ENCODE measurements at regions not wholly inside any gene's neighbourhood (a gene's known extent, or its start where the extent isn't known, plus 50 kb on each side); places are given as distances from the start of the nearest gene placed in this dataset.

DNA sequence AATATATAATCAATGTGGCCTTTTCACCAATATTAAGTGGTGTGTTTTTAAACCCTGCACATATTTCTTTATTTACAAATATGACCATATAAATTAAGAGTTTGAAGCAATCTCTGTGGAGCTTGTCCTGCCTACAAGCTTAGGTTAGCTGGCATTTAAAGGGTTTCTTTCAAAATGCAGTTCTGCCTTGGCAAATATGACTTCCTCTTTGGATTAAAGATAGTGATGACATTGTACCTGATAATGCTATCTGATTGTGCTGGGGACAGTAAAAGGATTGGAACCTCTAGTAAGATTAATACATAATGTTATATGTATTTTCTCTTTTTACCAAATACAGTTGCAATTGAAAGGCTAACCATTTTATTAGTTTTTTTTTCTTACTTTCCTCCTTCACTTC is 249.1 kb downstream of the OTOL1 start:
- Histone ChIP-seq H3K4me3 (ENCODE audit: extremely low read depth, insufficient read depth, low read length, poor library complexity, severe bottlenecking) (no peak overlapping the region), H3K36me3 (ENCODE audit: control insufficient read depth, insufficient read depth, low read length) (no peaks in the 10 kb centered on the region), H3K27ac (ENCODE audit: low read depth, low read length, severe bottlenecking) (no peak overlapping the region), H3K4me1 (ENCODE audit: control insufficient read depth, insufficient read depth, low read length, poor library complexity, severe bottlenecking) (no peaks in the 10 kb centered on the region), H3K9me3 (ENCODE audit: control insufficient read depth, low read length) (peaks cover 3% of the 10 kb centered on the region)

DNA sequence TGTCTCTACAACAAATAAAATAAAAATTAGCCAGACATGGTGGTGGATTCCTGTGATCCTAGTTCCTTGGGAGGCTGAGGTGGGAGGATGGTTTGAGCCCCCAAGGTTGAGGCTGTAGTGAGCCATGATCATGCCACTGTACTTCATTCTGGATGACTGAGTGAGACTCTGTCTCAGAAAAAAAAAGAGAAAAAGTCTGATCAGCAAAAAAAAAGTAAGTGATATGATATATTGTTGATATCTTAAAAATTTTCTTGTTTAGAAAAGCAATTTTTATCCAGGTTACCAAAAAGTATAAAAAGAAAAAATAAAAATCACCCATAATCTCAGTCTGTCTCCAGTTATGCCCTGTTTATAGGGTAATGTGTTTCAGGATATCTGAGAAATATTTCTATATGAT is 251.4 kb downstream of the OTOL1 start:
- Histone ChIP-seq H3K4me3 (ENCODE audit: extremely low read depth, insufficient read depth, low read length, poor library complexity, severe bottlenecking) (no peak overlapping the region), H3K4me1 (ENCODE audit: control insufficient read depth, insufficient read depth, low read length, poor library complexity, severe bottlenecking) (no peaks in the 10 kb centered on the region), H3K36me3 (ENCODE audit: control insufficient read depth, insufficient read depth, low read length) (no peaks in the 10 kb centered on the region), H3K27ac (ENCODE audit: low read depth, low read length, severe bottlenecking) (no peak overlapping the region), H3K9me3 (ENCODE audit: control insufficient read depth, low read length) (peaks cover 3% of the 10 kb centered on the region)

DNA sequence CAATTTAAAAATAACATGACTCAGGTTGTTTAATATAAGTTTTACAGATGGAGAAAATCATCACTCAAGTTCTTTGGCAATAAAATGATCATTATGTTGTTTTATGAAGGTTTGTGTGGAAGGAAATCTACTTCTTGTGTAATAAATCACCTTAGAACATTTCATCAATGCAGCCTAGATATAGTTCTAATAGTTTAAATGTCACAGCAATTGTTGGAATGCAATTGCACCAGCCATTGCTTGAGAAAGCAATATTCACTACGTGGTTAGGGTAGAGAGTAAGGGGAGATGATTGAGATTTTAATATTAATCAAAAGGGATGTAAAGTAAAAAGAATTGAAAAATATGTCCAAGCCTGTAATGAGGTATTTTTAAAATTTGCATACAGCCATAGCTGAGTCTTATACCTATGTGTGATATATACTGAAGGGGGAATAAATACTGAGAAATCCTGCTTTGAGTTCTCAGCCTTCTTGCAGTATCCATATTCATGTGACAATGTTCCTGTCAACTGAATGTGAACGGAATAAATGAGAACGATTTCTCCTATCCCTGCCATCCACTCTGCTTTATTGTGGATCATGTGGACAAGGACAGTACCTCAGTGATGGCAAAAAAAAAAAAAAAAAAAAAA is 257.9 kb downstream of the OTOL1 start:
- no peak overlapping the region for H3K27ac ChIP-seq (ENCODE audit: low read depth, low read length, severe bottlenecking)
- no peaks in the 10 kb centered on the region for H3K36me3 ChIP-seq (ENCODE audit: control insufficient read depth, insufficient read depth, low read length)
- 83 to 100% methylated on average over 1 of the region's 3 CpGs for WGBS, 2 experiments (ENCODE audit: insufficient coverage in 2 of 2)
- no peaks in the 10 kb centered on the region for H3K4me1 ChIP-seq (ENCODE audit: control insufficient read depth, insufficient read depth, low read length, poor library complexity, severe bottlenecking)
- no peaks in the 10 kb centered on the region for H3K9me3 ChIP-seq (ENCODE audit: control insufficient read depth, low read length)
- no peak overlapping the region for H3K4me3 ChIP-seq (ENCODE audit: extremely low read depth, insufficient read depth, low read length, poor library complexity, severe bottlenecking)

DNA sequence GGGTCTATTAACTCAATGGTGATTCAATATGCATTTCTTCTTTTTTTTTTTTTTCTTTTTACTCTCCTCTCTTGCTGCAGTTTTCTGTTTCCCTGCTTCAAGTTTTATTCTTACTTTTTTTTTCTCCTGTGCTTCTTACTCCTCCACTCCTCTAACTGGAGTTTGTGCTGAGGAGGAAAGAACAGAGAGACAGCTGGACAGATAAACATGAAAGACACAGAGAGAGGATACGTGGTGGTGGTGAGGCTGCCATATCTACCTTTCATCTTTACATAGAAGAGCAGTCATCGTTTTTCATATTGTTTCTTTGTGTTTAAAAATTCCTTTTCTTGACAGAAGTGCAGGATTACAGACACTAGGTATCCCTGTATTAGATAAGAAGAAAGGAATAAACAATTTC is 262.8 kb downstream of the OTOL1 start:
- WGBS, 2 experiments (ENCODE audit: insufficient coverage in 2 of 2) = no CpG with 5 or more reads among the region's 2 CpGs
- Histone ChIP-seq H3K9me3 (ENCODE audit: control insufficient read depth, low read length) (no peaks in the 10 kb centered on the region), H3K27ac (ENCODE audit: low read depth, low read length, severe bottlenecking) (no peak overlapping the region), H3K4me1 (ENCODE audit: control insufficient read depth, insufficient read depth, low read length, poor library complexity, severe bottlenecking) (no peaks in the 10 kb centered on the region), H3K4me3 (ENCODE audit: extremely low read depth, insufficient read depth, low read length, poor library complexity, severe bottlenecking) (no peak overlapping the region), H3K36me3 (ENCODE audit: control insufficient read depth, insufficient read depth, low read length) (no peaks in the 10 kb centered on the region)

DNA sequence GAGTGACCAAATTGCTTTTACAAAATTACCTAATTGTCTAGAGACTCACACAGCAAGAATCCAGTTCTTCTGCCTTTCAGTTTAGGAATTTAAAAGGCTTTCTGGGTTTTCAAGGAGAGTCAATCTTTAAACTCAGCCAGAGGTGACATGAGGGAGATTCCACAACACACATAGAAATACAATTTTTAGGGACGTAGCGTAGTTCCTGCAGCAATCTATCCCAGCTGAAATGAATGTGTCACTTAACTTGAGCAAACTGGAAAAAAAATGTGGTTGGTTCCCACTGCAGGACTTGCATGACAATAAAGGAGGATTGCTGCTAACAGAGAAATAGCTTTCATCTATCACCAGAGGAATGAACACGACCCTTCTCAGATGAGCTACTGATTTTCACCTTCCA is 269.7 kb downstream of the OTOL1 start:
- no peaks in the 10 kb centered on the region for H3K36me3 ChIP-seq (ENCODE audit: control insufficient read depth, insufficient read depth, low read length)
- H3K9me3 ChIP-seq (ENCODE audit: control insufficient read depth, low read length) = no peaks in the 10 kb centered on the region
- H3K27ac ChIP-seq (ENCODE audit: low read depth, low read length, severe bottlenecking) = no peak overlapping the region
- H3K4me1 ChIP-seq (ENCODE audit: control insufficient read depth, insufficient read depth, low read length, poor library complexity, severe bottlenecking) = no peaks in the 10 kb centered on the region
- 75% methylated on average over 2 of the region's 3 CpGs; no CpG with 5 or more reads in 1 of the 2 experiments for WGBS, 2 experiments (ENCODE audit: insufficient coverage in 2 of 2)
- H3K4me3 ChIP-seq (ENCODE audit: extremely low read depth, insufficient read depth, low read length, poor library complexity, severe bottlenecking) = no peak overlapping the region

DNA sequence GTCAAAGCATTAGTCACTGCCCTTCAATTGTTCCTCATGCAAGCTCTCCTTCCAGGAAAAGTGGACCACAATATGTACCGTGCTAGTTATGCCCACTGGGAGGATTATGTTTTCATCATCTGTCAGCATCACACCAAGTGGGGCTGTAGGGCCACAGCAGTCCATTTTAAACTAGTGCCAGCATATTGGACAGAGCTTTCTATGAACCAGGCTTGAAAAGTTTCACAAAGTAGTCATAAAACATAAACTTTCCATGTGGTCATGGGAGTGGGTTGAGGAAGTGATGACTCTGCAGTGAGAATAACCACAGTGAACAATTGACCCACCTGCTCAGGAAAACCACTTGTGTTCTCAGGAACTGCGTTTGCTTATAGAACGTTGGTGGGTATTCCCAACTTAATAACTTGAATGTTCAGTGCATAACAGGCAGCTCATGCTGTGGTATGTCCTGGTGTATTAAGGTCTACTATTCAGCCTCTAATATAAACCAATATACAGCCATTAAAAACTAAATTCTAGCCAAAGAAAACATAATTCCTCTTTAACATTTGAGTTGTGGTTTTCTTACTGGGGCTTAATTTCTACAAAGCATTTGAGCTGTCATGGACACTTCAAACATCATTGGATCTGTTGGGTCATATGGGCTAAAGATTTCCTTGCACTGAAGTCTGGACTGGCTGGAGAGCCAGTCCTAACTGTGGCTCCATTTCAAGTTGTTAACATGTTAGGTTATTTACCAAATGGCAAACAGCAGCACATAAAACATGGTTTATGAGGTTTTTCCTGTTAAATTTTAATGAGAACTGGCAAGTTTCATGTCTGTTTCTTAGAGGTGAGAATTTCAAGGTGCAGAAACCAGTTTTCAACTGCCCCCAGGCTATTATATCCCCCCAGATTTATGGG is 274.1 kb downstream of the OTOL1 start:
- no peaks in the 10 kb centered on the region for H3K4me1 ChIP-seq (ENCODE audit: control insufficient read depth, insufficient read depth, low read length, poor library complexity, severe bottlenecking)
- no peak overlapping the region for H3K4me3 ChIP-seq (ENCODE audit: extremely low read depth, insufficient read depth, low read length, poor library complexity, severe bottlenecking)
- no peaks in the 10 kb centered on the region for H3K9me3 ChIP-seq (ENCODE audit: control insufficient read depth, low read length)
- no peaks in the 10 kb centered on the region for H3K36me3 ChIP-seq (ENCODE audit: control insufficient read depth, insufficient read depth, low read length)
- no peak overlapping the region for H3K27ac ChIP-seq (ENCODE audit: low read depth, low read length, severe bottlenecking)
- WGBS, 2 experiments (ENCODE audit: insufficient coverage in 2 of 2) = 61 to 100% methylated on average over 1 to 3 of the region's 3 CpGs

DNA sequence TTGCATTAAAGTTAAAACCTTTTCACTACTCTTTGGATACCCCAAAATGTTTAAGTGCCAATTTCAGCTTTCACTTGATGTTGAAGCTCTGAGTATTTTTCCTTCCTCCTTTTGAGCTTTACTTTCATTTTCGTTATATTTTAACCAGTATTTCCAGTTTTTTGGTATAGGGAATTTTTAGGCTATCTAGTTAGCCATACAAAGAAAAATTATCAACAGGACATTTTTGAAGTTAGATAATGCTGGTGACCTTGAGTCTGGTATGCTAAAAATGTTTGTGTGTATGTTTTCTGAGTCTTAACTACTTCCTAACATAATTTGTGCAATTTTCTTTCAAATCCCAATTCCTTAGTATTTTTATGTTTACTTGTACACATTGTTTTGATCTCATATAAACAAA is 284.8 kb downstream of the OTOL1 start:
- no CpG with 5 or more reads among the region's 1 CpG for WGBS, 2 experiments (ENCODE audit: insufficient coverage in 2 of 2)

DNA sequence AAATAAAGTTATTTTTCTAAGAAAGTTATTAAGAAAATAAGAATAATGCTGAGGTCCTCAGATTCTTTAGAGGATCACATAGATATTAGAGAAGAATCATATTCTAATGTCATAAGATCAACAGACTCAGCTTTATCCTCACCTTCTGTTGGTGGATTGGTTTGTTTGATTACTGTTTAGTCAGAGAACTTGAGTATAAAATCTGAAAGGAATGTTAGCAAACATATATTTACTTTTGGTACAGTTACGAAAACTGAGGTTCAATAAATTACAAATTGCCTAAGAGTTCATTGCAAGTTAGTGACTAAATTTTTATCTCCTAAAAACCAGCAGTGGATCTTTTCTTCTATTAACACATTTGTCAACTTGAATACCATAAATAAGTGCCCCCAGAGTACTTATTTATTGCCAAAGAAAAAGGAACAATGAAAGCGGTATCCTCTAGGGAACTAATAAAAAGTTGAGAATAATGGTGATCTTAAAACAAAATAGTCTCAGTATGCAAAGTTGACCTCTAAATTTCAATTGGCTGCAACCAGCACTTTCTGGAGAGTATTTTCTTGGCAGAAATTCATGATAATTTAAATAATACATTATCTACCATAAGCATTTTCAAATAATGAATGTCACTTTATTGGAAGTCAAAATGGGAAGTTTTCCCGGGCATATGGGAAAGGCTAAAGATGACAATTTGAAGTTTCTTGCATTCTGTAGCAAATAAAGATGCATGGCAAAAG is 296.8 kb downstream of the OTOL1 start:
- H3K36me3 ChIP-seq (ENCODE audit: control insufficient read depth, insufficient read depth, low read length) = no peaks in the 10 kb centered on the region
- no peak overlapping the region for H3K27ac ChIP-seq (ENCODE audit: low read depth, low read length, severe bottlenecking)
- H3K9me3 ChIP-seq (ENCODE audit: control insufficient read depth, low read length) = no peaks in the 10 kb centered on the region
- no peaks in the 10 kb centered on the region for H3K4me1 ChIP-seq (ENCODE audit: control insufficient read depth, insufficient read depth, low read length, poor library complexity, severe bottlenecking)
- WGBS, 2 experiments (ENCODE audit: insufficient coverage in 2 of 2) = 100% methylated on average over 1 of the region's 3 CpGs; no CpG with 5 or more reads in 1 of the 2 experiments
- H3K4me3 ChIP-seq (ENCODE audit: extremely low read depth, insufficient read depth, low read length, poor library complexity, severe bottlenecking) = no peak overlapping the region

More for the DNA sequence above, 284.8 kb downstream of the OTOL1 start:
- Histone ChIP-seq H3K4me1 (ENCODE audit: control insufficient read depth, insufficient read depth, low read length, poor library complexity, severe bottlenecking) (no peaks in the 10 kb centered on the region), H3K27ac (ENCODE audit: low read depth, low read length, severe bottlenecking) (no peak overlapping the region), H3K36me3 (ENCODE audit: control insufficient read depth, insufficient read depth, low read length) (no peaks in the 10 kb centered on the region), H3K9me3 (ENCODE audit: control insufficient read depth, low read length) (no peaks in the 10 kb centered on the region), H3K4me3 (ENCODE audit: extremely low read depth, insufficient read depth, low read length, poor library complexity, severe bottlenecking) (no peak overlapping the region)

DNA sequence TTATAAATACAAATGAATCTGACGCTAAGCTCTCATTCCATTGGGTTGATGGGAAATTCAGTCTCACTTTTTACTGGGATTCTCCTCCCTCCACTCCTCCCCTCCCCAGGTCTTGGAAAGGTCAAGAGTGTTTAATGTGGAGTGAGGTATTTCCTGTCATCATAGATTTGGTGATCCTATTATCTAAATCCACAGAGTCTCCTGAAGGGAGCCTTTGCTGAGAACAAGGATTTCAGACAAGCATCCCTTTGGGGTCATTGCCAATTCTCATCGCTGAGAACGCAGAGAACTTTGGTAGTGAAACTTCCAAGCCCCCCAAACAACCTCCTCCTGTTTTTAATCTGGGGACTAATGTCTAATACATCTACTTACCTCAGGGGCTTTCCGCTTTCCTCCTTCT is 297.9 kb downstream of the OTOL1 start:
- H3K4me3 ChIP-seq (ENCODE audit: extremely low read depth, insufficient read depth, low read length, poor library complexity, severe bottlenecking) = no peak overlapping the region
- no peak overlapping the region for H3K27ac ChIP-seq (ENCODE audit: low read depth, low read length, severe bottlenecking)
- WGBS, 2 experiments (ENCODE audit: insufficient coverage in 2 of 2) = 85 to 100% methylated on average over 2 of the region's 4 CpGs
- H3K36me3 ChIP-seq (ENCODE audit: control insufficient read depth, insufficient read depth, low read length) = no peaks in the 10 kb centered on the region
- no peaks in the 10 kb centered on the region for H3K9me3 ChIP-seq (ENCODE audit: control insufficient read depth, low read length)
- H3K4me1 ChIP-seq (ENCODE audit: control insufficient read depth, insufficient read depth, low read length, poor library complexity, severe bottlenecking) = no peaks in the 10 kb centered on the region

DNA sequence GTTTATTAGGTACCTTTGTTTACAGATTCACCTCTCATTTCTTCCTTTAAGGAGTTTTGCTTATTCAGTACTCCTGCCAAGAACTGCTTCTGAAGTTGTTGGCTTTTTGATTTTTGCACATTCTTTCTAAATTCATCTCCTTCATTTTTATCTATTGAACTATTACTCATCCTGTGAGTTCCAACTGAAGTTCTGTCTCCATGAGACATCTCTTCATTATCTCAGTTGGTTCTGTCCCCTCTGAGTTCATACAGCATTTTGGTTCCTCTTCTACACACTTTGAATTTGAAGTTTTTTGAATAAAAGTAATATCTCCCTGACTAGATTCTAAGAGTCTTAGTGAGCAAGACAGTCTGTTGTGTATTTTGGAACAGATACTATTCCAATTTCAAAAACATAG is 299.7 kb downstream of the OTOL1 start:
- Histone ChIP-seq H3K9me3 (ENCODE audit: control insufficient read depth, low read length) (no peaks in the 10 kb centered on the region), H3K27ac (ENCODE audit: low read depth, low read length, severe bottlenecking) (no peak overlapping the region), H3K4me3 (ENCODE audit: extremely low read depth, insufficient read depth, low read length, poor library complexity, severe bottlenecking) (no peak overlapping the region), H3K4me1 (ENCODE audit: control insufficient read depth, insufficient read depth, low read length, poor library complexity, severe bottlenecking) (no peaks in the 10 kb centered on the region), H3K36me3 (ENCODE audit: control insufficient read depth, insufficient read depth, low read length) (no peaks in the 10 kb centered on the region)

DNA sequence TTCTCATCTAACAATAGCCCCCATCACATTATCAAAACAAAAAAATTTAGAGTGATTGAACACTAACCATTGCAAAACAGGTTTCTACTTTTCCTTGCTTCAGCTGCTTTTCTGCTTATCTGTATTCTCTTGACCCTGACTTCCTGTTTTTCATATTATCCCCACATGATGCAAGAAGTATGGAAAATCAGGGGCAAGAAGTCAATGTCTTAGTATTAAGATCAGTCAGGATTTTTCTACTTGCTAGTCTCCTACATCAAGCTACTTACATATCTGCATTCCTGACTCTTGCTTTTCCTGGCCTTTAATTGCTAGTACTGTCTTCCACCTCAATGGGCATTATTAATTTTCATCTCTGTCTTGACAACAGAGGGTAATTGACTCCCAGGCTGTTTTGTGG is 300.2 kb downstream of the OTOL1 start:
- H3K36me3 ChIP-seq (ENCODE audit: control insufficient read depth, insufficient read depth, low read length) = no peaks in the 10 kb centered on the region
- no peaks in the 10 kb centered on the region for H3K4me1 ChIP-seq (ENCODE audit: control insufficient read depth, insufficient read depth, low read length, poor library complexity, severe bottlenecking)
- H3K4me3 ChIP-seq (ENCODE audit: extremely low read depth, insufficient read depth, low read length, poor library complexity, severe bottlenecking) = no peak overlapping the region
- no peaks in the 10 kb centered on the region for H3K9me3 ChIP-seq (ENCODE audit: control insufficient read depth, low read length)
- H3K27ac ChIP-seq (ENCODE audit: low read depth, low read length, severe bottlenecking) = no peak overlapping the region
